ENCODE measurements at regions not wholly inside any gene's neighbourhood (a gene's known extent, or its start where the extent isn't known, plus 50 kb on each side); places are given as distances from the start of the nearest gene placed in this dataset.

- no peak for TF ChIP-seq POLR2A (IDR thresholded peaks at IDR 0.05; ENCODE audit: low read length)
- no peak for TF ChIP-seq GATA1 (IDR thresholded peaks at IDR 0.05; ENCODE audit: low read depth, low read length)
Measured at GRCh38 chr21:19065164-19065563, 661.6 kb upstream of the TMPRSS15 start.
